ENCODE measurements at regions not wholly inside any gene's neighbourhood (a gene's known extent, or its start where the extent isn't known, plus 50 kb on each side); places are given as distances from the start of the nearest gene placed in this dataset.

DNA sequence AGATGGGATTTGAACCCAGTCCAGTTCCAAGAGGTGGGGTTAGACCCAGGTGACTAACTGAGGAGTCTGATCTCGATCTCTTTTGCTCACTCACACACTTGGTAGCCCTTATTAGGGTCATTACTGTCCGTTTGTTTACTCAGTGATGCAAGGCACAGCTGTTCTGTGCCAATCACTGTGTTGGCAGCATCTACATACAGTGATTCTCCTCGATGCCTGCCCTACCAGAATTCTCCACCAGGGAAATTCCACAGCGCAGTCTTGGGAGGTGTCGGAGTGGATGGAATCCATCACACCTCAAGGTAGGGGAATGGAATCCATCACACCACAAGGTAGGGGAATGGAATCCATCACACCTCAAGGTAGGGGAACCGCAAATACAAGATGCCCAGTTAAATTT is 279.6 kb downstream of the MAF start:
- no peak overlapping the region for H2AFZ ChIP-seq (ENCODE audit: low read depth)
- no peaks in the 10 kb centered on the region for H4K20me1 ChIP-seq (ENCODE audit: insufficient read depth)
- no peak overlapping the region for H3K4me2 ChIP-seq
- ChIA-PET CTCF (interaction anchor here (1.1 to 1.3 kb wide), 2 partner anchors 10 to 57 kb away, joined by 3 to 4 read pairs; no protein-coding TSS in a partner anchor), POLR2A (no interaction called here)
- H3K9me2 ChIP-seq, result no peaks in the 10 kb centered on the region
- H3K4me1 ChIP-seq (ENCODE audit: control insufficient read depth in 1 of 2, insufficient read depth in 2 of 2, low read depth in 1 of 2, low read length in 1 of 2), result no peaks in the 10 kb centered on the region
- TF ChIP-seq EP300 (IDR thresholded peaks at IDR 0.05; ENCODE audit: borderline replicate concordance in 1 of 2, low read depth in 1 of 2, low read length in 1 of 2), result no peak
- TF ChIP-seq SMC3 (IDR thresholded peaks at IDR 0.05; ENCODE audit: low read depth, low read length), result no peak
- TF ChIP-seq, protein P1, sequence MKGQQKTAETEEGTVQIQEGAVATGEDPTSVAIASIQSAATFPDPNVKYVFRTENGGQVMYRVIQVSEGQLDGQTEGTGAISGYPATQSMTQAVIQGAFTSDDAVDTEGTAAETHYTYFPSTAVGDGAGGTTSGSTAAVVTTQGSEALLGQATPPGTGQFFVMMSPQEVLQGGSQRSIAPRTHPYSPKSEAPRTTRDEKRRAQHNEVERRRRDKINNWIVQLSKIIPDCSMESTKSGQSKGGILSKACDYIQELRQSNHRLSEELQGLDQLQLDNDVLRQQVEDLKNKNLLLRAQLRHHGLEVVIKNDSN (IDR thresholded peaks at IDR 0.05; ENCODE audit: borderline replicate concordance, low read depth), result no peak
- no peak for TF ChIP-seq JUND (IDR thresholded peaks at IDR 0.05)
- no peak for TF ChIP-seq TCF12 (IDR thresholded peaks at IDR 0.05)
- TF ChIP-seq NRF1 (IDR thresholded peaks at IDR 0.05; ENCODE audit: low read depth, low read length), result no peak
- no peak for TF ChIP-seq TAF1 (IDR thresholded peaks at IDR 0.05; ENCODE audit: borderline replicate concordance, low read depth, low read length)
- TF ChIP-seq REST (IDR thresholded peaks at IDR 0.05; ENCODE audit: low read depth, low read length), result no peak
- no peak for TF ChIP-seq SIN3A (IDR thresholded peaks at IDR 0.05; ENCODE audit: borderline replicate concordance, low read depth, low read length)
- no peak for TF ChIP-seq ZBTB33 (IDR thresholded peaks at IDR 0.05; ENCODE audit: borderline replicate concordance, low read depth)
- TF ChIP-seq RFX5 (IDR thresholded peaks at IDR 0.05; ENCODE audit: low read length), result no peak
- no peak for TF ChIP-seq MXI1 (IDR thresholded peaks at IDR 0.05; ENCODE audit: low read depth, low read length)
- no peaks in the 10 kb centered on the region for H3K79me2 ChIP-seq (ENCODE audit: insufficient read depth)
- H3K9ac ChIP-seq, result no peak overlapping the region
- no peak overlapping the region for H3K4me3 ChIP-seq (ENCODE audit: low read depth in 2 of 2, low read length in 1 of 2)
- 18% methylated on average over 6 of the region's 6 CpGs for WGBS (ENCODE audit: low lambda C conversion rate)
- no peaks in the 10 kb centered on the region for H3K9me3 ChIP-seq
- no peaks in the 10 kb centered on the region for H3K36me3 ChIP-seq (replicated peaks in 1 of 2; ENCODE audit: control insufficient read depth in 1 of 2, insufficient read depth in 2 of 2, low read length in 1 of 2)
- H3K27ac ChIP-seq (ENCODE audit: low read depth in 2 of 2, low read length in 1 of 2), result no peak overlapping the region
- H3K27me3 ChIP-seq (ENCODE audit: insufficient read depth), result no peaks in the 10 kb centered on the region
- H3F3A ChIP-seq (replicated peaks; ENCODE audit: insufficient read depth), result no peaks in the 10 kb centered on the region
- DNase-seq, result no peak

All from SK-N-SH (cell line).